Nephron progenitor cell (in vitro differentiated cells): ENCODE measurements at regions not wholly inside any gene's neighbourhood (a gene's known extent, or its start where the extent isn't known, plus 50 kb on each side); places are given as distances from the start of the nearest gene placed in this dataset.

ENCODE experiments used
- DNase-seq: peaks from one replicate; pipeline ENCODE4 v3.0.0; 2021
- H3K27ac Mint-ChIP-seq: 2 replicates; pipeline ENCODE4 v1.8.0; 2021; ENCODE audit warnings: mild to moderate bottlenecking, moderate library complexity, mixed read lengths
- H3K27me3 Mint-ChIP-seq: 2 replicates; pipeline ENCODE4 v1.8.0; 2021; ENCODE audit warnings: mild to moderate bottlenecking, low read depth, mixed read lengths; ENCODE audit not compliant: poor library complexity
- H3K36me3 Mint-ChIP-seq: 2 replicates; pipeline ENCODE4 v1.8.0; 2021; ENCODE audit warnings: low read depth, mixed read lengths
- H3K4me1 Mint-ChIP-seq: 2 replicates; pipeline ENCODE4 v1.8.0; 2021; ENCODE audit warnings: mixed read lengths
- H3K4me3 Mint-ChIP-seq: 2 replicates; pipeline ENCODE4 v1.8.0; 2021; ENCODE audit warnings: mild to moderate bottlenecking, moderate library complexity, mixed read lengths
- H3K9me3 Mint-ChIP-seq: 2 replicates; pipeline ENCODE4 v1.8.0; 2021; ENCODE audit warnings: mild to moderate bottlenecking, moderate library complexity, mixed read lengths
- TF ChIP-seq, protein P1 (sequence below): fragments of 200-600 bp; sonication (generic); IDR thresholded peaks from 2 replicates; pipeline ENCODE4 v1.5.0; 2021; ENCODE audit warnings: antibody characterized with exemption

DNA sequence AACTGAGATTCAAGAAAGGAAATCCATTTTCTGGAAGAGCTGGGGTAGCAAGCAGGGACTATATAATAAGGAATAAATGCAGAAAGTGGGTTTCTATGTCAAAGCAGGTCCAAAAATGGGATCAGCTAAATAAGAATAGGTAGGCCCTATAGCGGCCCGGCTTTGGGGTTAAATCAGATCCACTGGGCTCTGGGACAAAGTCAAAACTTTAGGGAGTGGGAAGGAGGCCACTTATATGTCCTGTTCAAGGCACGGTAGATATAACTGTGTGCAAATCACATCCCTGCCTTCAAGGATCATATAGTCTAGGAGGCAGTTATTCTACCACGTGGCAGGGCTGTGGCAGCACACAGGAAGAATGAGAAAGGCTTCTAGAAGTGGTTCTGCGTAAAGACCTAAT is 191.4 kb upstream of the CDYL start:
- no peak overlapping the region for H3K27ac Mint-ChIP-seq
- no peak for DNase-seq
- TF ChIP-seq, protein P1, sequence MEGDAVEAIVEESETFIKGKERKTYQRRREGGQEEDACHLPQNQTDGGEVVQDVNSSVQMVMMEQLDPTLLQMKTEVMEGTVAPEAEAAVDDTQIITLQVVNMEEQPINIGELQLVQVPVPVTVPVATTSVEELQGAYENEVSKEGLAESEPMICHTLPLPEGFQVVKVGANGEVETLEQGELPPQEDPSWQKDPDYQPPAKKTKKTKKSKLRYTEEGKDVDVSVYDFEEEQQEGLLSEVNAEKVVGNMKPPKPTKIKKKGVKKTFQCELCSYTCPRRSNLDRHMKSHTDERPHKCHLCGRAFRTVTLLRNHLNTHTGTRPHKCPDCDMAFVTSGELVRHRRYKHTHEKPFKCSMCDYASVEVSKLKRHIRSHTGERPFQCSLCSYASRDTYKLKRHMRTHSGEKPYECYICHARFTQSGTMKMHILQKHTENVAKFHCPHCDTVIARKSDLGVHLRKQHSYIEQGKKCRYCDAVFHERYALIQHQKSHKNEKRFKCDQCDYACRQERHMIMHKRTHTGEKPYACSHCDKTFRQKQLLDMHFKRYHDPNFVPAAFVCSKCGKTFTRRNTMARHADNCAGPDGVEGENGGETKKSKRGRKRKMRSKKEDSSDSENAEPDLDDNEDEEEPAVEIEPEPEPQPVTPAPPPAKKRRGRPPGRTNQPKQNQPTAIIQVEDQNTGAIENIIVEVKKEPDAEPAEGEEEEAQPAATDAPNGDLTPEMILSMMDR: no peak
- no peaks in the 10 kb centered on the region for H3K4me1 Mint-ChIP-seq
- peaks cover 10% of the 10 kb centered on the region for H3K27me3 Mint-ChIP-seq
- H3K36me3 Mint-ChIP-seq: peaks cover 5% of the 10 kb centered on the region
- H3K9me3 Mint-ChIP-seq: no peaks in the 10 kb centered on the region
- H3K4me3 Mint-ChIP-seq: no peak overlapping the region

- H3K4me1 Mint-ChIP-seq: no peaks in the 10 kb centered on the region
- H3K4me3 Mint-ChIP-seq: no peak overlapping the region
- no peak for DNase-seq
- H3K9me3 Mint-ChIP-seq: peaks cover 4% of the 10 kb centered on the region
- TF ChIP-seq, protein P1: no peak
- H3K36me3 Mint-ChIP-seq: peaks cover 5% of the 10 kb centered on the region
- no peak overlapping the region for H3K27ac Mint-ChIP-seq
- peaks cover 10% of the 10 kb centered on the region for H3K27me3 Mint-ChIP-seq
Measured at GRCh38 chr6:4582506-4583417, 193.4 kb upstream of the CDYL start.

GRCh38 chr6:4581468-4582385 is 194.5 kb upstream of the CDYL start:
- H3K4me1 Mint-ChIP-seq: no peaks in the 10 kb centered on the region
- H3K36me3 Mint-ChIP-seq: peaks cover 5% of the 10 kb centered on the region
- no peak for DNase-seq
- H3K4me3 Mint-ChIP-seq: no peak overlapping the region
- TF ChIP-seq, protein P1: no peak
- peaks cover 4% of the 10 kb centered on the region for H3K9me3 Mint-ChIP-seq
- peaks cover 5% of the 10 kb centered on the region for H3K27me3 Mint-ChIP-seq
- H3K27ac Mint-ChIP-seq: no peak overlapping the region

DNA sequence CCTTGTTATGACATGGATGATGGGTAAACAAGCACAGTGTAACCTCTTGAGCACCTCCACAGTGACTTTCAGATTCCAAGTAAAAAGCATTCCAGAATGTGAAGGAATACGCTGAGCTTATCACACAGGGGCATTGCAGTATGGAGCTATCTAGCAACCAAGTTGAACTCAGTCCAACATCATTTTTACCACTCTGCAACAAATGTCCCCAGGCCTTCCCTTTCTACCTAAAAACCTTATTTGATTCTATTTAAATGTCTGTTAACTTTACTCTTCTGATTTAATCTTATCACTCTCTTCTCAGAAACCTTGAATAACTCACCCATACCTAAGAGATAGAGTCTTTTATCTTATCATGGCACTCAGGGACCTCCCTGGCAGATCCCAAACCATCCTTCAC is 195.8 kb upstream of the CDYL start:
- no peak for DNase-seq
- Mint-ChIP-seq H3K36me3 (peaks cover 5% of the 10 kb centered on the region), H3K27me3 (peaks cover 3% of the 10 kb centered on the region), H3K9me3 (peaks cover 4% of the 10 kb centered on the region), H3K27ac (no peak overlapping the region), H3K4me3 (no peak overlapping the region), H3K4me1 (peaks cover 11% of the 10 kb centered on the region)
- TF ChIP-seq, protein P1: no peak

DNA sequence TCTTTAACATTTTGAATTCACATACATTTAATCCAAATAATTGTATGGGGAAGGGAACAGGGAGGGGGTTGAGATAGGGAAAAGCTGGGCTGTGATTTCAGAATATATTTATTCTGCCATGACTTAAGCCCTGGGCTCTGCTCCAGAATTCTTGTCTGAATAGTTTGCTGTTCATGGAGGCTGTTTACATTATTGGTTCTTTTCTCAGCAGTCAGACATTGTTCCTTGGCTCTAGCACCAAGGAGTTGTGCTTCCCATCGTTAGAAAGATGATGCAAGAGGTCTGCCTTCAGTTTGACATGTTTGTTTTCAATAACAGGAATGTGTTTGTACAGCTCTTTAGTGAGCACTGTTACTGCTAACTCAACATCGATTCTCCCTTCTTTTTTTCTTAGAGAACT is 198.8 kb upstream of the CDYL start:
- TF ChIP-seq, protein P1: no peak
- no peak for DNase-seq
- H3K36me3 Mint-ChIP-seq: peaks cover 5% of the 10 kb centered on the region
- H3K9me3 Mint-ChIP-seq: peaks cover 11% of the 10 kb centered on the region
- H3K27me3 Mint-ChIP-seq: peaks cover 3% of the 10 kb centered on the region
- H3K4me3 Mint-ChIP-seq: no peak overlapping the region
- no peak overlapping the region for H3K27ac Mint-ChIP-seq
- peaks cover 11% of the 10 kb centered on the region for H3K4me1 Mint-ChIP-seq
